Mesenteric fat pad (tissue), 1 donor: ENCODE measurements at regions not wholly inside any gene's neighbourhood (a gene's known extent, or its start where the extent isn't known, plus 50 kb on each side); places are given as distances from the start of the nearest gene placed in this dataset.
A peak's percentile ranks its signal among the peaks of the same experiment; 100 is the strongest.
"Not testable (repeated sequence)": the region's sequence is repeated elsewhere in the genome, so short reads cannot be mapped to it uniquely, and the experiment has no call there.

Source experiments
- DNase-seq: peaks from one replicate; pipeline ENCODE4 v3.0.0-alpha.2; 2020; ENCODE audit warnings: low spot score
- donor health status: DM: yes; HTN: yes; CAD: no.

DNA sequence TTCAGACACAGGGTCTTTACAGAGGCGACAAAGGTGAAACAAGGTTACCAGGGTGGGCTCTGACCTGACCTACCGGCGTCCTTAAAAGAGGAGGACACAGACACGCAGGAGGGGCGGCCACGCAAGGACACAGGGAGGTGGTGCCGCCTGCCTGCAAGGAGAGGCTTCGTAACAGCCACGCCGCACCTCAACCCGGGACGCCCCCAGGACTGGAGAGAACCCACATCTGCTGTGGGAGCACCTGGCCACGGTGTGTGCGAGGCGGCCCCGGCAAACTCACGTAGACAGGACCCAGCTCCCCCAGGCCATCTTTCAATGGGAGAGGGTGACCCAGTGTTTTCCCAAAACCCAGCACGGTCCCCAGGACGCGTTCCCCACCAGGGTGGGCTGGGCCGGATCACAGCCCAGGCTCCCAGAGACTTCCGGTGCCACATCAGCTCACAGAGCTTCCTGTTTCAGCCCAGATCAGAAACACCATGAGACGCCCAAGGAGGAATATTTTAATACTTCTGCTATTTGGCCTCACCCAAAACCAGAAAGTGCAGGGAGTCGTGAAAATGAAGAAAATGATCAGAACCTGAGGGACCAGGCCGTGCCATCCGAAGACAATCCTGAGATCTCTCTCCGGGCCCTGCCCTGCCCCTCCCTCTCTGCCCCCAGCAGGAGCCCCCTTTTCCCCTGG is 5417.4 kb upstream of the TPTE start:
- not testable (repeated sequence) for DNase-seq

DNA sequence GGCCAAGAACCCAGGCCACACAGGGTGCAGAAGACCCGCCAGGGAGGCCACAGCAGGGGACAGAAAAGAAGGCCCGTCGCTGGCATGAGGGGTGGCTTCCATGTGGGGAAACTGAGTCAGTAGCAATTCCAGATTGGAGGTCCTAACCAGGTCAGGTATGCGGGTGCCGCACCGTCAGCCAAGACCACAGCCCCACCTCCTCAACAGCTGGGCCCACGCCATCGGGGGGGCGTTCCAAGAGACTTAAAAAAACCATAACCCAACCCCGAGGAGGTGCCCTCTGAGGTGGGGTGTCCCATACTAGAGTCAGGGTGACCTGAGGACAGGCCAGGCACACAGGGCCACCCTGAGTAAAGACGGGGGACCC is 5416.8 kb upstream of the TPTE start:
- DNase-seq = not testable (repeated sequence)

DNA sequence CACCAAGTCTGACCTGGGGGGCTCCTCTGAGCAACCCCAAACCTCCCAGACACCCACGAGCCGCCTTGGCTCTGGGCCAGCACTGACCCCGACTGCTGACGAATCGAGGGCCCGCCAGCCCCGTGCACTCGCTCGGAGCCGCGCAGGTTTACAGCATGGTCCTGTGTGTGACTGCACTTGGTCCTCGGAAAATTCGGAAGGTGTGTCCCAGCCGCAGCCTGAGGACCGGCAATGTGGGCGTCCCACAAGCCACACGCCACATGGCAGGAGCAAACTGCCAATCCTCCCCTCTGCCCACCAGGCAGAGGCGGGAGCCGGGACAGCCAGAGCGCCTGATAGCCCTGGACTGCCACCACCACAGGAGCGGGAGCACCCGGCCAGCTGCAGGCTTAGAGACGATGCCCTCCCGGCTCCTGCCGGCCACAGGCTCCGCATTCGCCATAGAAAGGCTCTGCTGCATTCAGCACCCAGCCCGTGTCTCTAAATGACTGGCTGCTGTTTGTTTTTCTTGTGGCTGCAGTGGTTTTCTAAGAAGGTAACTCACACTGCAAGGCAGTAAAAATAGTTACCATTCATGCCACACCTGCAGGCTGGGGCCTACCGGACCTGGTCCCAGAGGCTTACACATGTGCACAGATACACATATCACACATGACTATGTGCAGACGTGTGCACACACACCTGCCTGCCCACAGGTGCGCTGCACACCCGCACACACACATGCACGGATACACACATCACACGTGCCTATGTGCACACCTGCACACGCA is 5415.3 kb upstream of the TPTE start:
- not testable (repeated sequence) for DNase-seq

DNA sequence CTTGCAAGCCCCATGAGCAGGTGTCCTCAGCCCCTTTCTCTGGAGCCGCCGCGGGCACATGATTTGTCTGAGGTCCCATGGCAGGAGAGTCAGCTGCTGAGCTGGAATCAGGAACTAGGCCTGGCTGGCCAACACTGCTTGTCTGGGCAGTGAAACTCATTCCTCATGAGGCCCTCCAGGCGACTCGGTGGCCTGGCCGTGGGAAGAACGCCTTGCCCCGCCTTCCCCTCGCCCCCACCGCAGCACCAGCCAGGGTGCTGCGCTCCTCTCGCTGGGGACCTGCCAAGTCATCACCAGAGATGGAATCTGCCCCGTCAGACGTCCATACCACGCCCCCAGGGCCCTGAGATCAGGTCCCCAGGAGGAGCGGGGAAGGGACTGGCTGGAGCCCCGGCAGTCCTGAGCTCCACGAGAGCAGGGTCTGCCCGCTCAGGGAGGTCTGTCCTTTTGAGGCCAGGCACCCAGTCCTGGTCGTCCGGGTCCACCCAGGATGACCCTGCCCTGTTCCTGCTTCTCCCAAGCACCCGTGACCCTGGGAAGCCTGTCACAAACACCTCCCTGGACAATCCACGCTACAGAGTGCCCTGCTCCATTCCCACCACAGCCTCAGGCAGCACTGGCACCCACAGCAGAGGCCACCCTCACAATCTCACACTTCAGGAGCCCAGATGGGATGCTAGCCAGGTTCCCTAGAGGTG is 5414.5 kb upstream of the TPTE start:
- not testable (repeated sequence) for DNase-seq

DNA sequence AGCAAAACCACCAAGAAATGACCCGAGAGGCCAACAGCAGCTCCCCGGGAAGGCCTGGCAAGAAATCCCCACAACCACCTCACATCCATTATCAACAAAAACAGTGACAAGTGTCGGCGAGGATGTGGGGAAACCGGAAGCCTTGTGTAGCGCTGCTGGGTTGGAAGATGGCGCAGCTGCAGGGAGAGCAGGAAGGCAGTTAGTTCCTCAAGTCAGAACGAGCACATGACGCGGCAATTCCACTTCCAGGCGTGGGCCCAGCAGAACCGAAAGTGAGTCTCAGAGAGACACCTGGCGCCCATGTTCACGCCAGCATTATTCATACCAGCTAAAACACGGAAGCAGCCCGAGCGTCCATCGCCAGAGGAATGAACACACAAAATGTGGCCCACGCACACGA is 5413.7 kb upstream of the TPTE start:
- DNase-seq = not testable (repeated sequence)

DNA sequence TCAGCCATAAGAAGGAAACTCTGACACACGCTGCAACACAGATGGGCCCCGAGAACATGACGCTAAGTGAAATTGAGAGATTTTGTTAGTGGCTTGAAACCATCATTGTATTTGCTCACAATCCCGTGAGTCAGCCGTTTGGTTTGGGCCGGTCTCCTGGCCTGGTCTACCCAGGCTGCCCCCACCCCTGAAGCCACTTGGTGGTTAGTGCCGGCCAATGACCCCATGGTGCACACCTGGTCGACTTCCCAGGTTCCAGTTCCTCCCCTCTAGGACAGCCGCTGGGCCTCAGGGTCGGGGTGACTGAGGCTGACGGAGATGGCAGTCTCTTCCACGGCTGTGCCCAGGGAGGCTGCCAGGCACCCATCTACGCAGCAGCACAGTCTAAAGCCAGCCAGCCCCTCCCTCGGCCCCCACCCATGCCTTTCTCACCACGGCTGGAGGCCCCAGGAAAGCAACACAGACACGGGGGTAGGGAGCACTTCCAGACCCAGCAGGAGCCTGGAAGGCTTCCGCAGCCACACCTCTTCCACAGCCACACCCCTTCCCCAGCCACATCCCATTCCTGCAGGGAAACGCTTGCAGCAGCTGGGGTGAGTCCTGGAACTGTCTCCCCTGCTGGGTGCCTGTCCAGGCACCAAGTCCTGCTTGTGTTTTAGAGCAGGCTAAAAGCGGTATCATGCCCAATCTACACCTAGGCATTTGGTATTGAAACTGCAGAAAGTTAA is 5413.2 kb upstream of the TPTE start:
- DNase-seq = not testable (repeated sequence)

DNA sequence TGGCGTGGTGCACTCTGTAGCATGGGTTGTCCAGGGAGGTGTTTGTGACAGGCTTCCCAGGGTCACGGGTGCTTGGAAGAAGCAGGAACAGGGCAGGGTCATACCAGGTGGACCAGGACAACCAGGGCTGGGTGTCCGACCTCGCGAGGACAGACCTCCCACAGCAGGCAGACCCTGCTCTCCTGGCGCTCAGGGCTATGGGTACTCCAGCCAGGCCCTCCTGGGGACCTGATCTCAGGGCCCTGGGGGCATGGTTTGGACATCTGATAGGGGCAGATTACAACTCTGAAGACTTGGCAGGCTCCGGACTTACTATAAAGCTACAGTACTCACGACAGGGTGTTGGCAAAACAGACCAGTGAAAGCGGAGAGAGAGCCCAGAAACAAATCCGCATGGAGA is 5410.2 kb upstream of the TPTE start:
- DNase-seq = not testable (repeated sequence)

DNA sequence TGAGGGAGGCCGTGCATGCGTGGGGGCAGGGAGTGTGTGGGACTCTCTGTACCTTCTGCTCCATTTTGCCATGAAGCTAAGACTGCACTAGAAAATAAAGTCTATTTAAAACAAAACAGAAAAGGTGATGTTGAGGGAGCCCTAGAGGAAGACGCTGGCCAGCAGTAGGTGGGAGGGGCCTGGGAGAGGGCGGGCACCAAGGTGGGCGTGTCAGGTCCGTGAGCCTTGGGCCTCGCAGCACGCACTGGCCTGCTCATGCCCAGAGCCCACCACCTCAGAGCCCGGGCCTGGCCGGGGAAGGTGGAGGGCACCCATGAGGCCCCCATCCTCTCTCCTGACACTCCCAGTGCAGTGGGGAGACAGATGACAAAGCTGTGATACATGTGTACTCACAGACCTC is 5408.3 kb upstream of the TPTE start:
- DNase-seq = not testable (repeated sequence)

DNA sequence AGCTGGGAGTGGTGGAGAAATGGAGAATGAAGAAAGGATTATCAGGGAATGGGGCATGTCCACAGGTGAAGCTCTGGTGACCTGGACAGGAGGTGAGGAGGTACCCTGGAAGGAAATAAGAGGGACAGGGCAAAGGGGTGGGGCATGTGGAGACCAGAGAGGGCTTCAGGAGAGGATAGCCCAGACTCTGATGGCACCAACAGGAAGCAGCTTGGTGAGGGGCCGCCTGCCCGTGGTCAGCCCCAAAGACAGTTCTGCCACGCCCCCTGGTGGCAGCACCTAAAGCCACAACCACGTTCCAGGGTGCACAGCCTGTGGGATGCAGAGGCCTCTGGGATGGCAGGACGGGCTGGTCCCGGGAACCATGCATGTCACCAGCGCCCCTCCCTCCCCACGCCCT is 5406.9 kb upstream of the TPTE start:
- not testable (repeated sequence) for DNase-seq

DNA sequence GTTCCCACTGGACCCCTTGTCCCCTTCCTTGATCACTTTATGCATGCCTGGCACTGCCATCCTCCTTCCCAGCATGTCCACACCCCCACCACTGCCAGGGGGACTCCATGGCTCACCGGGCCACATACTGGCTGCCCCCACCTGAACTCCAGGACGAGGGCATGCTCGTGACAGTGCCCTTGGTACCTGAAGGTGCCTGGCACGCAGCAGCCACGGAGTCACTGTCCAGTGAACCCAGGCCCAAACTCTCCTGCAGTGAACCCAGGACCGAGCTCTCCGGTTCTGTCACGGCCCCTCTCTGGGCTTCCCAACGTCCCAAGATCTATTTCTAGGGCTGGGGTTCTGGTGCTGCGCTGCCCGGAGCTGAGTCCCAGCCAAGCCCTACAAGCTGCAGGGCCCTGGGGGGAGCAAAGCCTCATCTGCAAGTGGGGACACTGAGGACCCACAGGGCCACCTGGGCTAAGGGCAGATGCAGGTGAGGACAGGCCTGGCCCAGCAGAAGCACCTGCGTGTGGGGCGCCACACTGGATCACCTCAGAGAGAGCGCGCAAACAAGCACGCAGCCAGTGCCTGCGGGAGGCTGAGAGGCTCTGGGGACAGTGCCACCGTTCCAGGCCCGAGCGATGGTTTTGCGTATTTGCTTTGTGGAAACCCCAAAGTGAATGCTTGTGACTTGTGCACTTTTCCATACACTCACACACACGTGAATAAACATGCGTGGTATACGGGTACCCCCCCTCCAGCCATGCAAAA is 5406.3 kb upstream of the TPTE start:
- not testable (repeated sequence) for DNase-seq

DNA sequence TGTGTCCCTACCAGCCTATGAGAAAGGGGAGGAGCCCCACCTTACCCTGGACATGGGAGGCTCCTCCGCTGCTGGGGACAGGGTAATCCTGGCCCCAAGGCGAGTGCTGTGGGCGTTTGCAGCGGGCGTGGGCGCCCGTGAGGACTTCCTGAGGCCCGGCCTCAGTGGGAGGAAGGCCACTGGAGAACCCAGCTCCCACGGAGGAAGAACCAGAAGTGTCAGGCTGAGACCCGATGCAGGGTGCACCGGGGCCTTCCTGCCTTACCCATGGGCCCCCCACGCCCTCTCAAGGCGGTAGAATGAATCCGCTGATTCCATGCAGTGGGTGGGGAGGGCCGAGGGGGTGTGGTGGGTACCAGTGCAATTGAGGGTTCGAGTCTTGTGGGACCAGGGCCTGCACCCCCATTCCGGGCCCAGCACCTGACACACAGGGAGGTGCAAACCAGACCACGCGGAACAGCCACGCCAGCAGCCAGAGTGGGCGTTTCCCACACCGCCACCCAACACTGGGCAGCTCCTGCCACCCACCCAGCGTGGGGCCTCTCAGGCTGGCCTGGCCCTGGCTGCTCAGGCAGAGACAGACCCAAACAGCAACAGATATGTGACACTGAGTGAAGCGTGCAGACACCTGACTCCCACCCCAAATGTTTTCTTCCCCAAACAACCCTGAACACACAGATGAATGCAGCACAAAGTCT is 5405.6 kb upstream of the TPTE start:
- not testable (repeated sequence) for DNase-seq

DNA sequence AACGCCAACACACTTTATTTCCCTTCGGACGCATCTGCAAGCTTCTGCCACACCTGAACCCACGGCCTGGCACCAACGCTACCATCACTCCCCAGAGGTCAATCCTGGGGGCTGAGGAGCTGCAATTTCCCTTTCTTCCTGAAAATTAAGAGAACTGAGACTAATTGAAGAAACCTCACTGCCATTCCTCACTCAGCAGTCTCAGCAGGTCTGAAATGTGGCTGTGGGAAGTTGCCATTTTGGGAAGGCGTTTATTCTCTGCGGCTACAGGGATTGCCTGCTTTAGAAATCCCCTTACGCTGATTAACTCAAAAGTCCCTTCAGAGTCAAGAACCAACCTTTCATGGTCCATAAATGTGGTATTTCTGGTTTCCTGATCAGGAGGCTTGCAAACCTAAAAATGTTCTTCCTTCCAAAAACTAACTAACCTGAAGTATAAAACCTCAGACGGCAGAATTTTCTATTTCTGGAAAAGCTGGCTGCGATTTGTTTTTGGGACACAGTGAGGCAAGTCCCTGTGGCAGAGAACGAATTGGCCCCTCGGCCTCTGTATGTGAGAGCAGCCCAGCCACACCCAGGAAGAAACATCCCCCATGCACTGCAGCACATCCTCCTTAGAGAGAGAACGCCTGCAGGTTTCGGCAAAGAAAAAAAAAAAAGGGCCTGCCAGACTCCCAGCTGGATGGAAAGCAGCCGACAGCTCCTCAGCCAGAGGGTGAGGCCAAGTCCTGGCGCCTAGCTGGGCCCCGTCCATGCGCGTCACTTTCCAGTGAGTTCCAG is 5404.8 kb upstream of the TPTE start:
- DNase-seq = not testable (repeated sequence)

DNA sequence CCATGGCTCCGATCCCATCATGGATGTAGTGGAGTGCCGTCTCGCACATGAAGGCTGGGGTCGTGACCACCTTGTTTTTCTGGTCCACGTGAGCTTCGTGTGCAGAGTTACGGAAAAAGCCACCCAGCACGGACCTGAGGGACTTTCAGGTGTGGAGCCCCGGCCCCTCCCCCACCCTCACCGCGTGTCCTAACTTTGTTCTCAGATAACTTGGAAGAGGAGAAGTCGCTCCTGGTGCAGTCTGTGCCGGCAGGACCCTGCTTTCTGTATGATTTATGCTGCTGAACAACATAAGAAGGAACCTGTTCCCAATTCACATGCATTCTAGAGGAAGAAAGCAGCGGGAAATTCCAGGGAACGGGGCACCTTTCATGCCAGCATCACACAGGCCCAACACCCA is 5404.2 kb upstream of the TPTE start:
- DNase-seq = not testable (repeated sequence)

DNA sequence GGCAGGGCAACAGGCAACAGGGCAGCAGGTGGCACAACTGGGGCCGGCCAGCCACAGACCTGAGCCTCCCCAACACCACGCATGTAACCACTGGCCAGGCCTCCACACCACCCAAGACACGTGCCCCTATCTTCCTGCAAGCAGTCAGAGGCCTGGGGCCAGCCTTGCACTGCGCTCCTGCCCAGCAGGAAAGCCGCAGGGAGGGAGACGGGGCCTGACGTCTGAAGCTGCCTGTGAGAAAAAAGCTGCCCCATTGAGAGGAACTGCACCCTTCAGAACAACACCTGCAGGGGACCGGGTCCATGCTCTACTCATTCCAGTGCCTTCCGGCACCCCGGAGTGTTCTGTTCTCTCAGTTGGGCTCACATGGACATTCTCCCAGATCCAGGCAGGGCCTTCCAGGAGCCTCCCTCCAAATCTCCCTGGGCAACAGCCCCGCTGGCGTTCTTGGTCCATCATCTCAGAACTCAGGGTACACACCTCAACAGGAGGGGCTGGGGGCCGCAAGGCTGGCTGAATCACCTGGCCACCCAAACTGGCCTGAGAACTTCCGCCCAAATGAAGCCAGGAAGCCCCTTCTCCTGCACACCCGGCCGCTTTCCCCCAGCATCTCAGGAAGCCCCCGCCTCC is 5403.6 kb upstream of the TPTE start:
- DNase-seq = not testable (repeated sequence)

DNA sequence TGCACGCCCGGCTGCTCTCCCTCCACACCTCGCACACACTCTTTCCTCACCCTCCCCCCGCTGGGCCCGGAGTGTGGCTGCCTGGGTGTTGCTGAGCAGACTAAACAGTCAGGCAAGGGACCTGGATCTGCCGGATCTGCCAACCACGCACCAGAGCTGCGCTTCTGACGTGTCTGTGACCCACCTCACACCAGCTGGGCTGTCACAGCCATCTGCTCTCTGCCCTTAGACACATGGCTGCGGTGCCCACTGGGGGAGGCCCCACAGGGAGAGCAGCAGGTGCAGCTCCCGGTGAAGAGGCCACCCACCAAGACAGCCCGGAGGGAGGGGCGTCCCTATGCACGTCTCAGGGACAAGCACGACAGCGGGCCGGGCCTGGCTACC is 5403.1 kb upstream of the TPTE start:
- not testable (repeated sequence) for DNase-seq

DNA sequence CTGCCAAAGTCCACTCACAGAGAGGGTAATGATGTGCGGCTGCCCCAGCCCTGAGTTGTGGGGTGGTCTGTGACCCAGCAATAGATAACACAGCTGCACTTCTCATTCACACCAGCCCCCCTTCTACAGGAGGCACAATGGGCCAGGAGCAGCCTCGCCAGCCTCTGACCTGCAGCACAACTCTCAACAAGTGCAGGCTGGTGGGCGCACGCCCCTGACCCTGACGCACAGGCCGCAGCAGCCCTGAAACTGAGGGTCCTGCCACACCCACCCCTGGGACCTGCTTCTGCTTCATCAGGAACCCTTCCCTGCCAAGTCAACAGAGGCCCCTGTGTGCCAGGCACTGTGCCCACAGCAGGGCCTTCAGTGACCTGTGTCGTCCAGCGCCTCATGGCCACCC is 5402.2 kb upstream of the TPTE start:
- DNase-seq = not testable (repeated sequence)

DNA sequence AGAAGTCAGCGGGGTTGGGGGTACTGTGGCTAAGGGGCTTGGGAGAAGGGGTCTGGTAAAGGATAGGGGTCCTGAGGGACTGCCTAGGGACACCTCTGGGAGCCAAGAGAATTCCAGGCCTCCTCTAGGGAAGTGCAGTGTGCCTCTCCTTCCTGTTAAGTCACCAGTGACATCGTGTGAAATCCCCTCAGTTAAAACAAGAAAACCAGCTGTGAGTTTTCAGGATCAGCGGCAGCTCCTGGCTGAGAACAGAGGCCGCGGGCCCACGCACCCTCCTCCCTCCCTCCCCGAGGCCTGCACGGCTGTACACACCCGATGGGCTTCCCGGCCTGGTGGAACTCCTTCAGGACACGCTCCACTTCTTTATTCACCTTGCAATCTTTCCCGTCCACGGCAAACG is 5400.0 kb upstream of the TPTE start:
- DNase-seq = not testable (repeated sequence)

DNA sequence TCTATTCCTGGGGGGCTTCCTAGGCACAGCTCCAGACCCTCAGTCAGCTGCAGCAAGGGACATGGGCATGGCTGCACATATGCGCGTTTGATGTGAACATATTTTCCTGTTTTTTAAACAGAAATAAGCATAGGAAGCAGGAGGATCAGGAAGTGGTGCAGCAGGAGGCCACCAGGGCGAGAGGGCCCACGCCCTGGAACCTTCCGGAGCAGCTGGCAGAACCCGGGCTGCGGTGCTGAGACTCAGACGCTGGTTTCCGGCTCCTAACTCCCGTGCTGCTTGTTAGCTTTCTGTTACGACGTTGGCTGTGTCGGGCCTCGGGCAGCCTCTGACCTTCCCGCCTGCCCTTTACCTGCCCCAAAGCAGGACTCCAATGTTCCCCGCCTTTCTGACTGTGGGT is 5399.5 kb upstream of the TPTE start:
- not testable (repeated sequence) for DNase-seq

DNA sequence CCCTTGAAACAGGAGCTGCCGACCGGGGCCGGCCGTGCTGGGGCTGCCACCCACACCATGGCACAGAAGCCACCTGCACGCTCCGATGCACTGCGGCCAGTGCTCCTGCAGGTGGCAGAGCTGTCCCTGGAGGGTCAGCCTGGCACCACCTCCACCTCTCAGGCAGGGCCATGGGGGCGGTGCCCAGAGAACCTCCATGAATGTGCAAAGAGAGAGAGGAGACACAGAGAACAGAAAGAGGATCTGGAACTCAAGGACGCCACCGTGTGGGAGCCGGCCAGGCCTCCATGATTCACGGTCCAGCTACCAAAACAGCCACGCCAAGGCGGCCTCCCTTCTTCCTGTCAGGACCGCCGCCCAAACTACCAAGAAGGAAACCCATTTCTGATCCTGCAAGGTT is 5397.7 kb upstream of the TPTE start:
- DNase-seq = peak; percentile 90
